NCI-H69 (cell line): ENCODE measurements at regions not wholly inside any gene's neighbourhood (a gene's known extent, or its start where the extent isn't known, plus 50 kb on each side); places are given as distances from the start of the nearest gene placed in this dataset.

ENCODE experiments used
- DNase-seq: peaks from one replicate; lab custom pipeline; 2025; lab: John Stamatoyannopoulos, UW

GRCh38 chrX:121102101-121102500 lies 54.7 kb downstream of the GLUD2 start:
- DNase-seq = no peak

GRCh38 chrX:121103381-121103780 lies 56.0 kb downstream of the GLUD2 start:
- DNase-seq = peak; percentile 69

- no peak for DNase-seq
These were observed 59.2 kb downstream of the GLUD2 start for GRCh38 chrX:121106484-121107235.

GRCh38 chrX:121109986-121110385 lies 62.6 kb downstream of the GLUD2 start:
- DNase-seq = peak; percentile 26

- DNase-seq = no peak
These were observed 63.1 kb downstream of the GLUD2 start for GRCh38 chrX:121110536-121110935.

- no peak for DNase-seq
These were observed 67.3 kb downstream of the GLUD2 start for GRCh38 chrX:121114691-121115090.

GRCh38 chrX:121120690-121121605 lies 73.5 kb downstream of the GLUD2 start:
- DNase-seq = no peak

- no peak for DNase-seq
These were observed 74.9 kb downstream of the GLUD2 start for GRCh38 chrX:121122332-121122731.

- DNase-seq = peak; percentile 91
These were observed 81.8 kb downstream of the GLUD2 start for GRCh38 chrX:121128925-121129877.

- DNase-seq = no peak
These were observed 85.3 kb downstream of the GLUD2 start for GRCh38 chrX:121132675-121133074.

- no peak for DNase-seq
These were observed 88.2 kb downstream of the GLUD2 start for GRCh38 chrX:121135488-121136207.

- no peak for DNase-seq
These were observed 98.7 kb downstream of the GLUD2 start for GRCh38 chrX:121146059-121146628.

GRCh38 chrX:121150217-121150616 lies 102.8 kb downstream of the GLUD2 start:
- no peak for DNase-seq

- no peak for DNase-seq
These were observed 103.9 kb downstream of the GLUD2 start for GRCh38 chrX:121151293-121151692.

- DNase-seq = no peak
These were observed 107.5 kb downstream of the GLUD2 start for GRCh38 chrX:121154858-121155404.

GRCh38 chrX:121160987-121161386 lies 113.6 kb downstream of the GLUD2 start:
- DNase-seq = peak; percentile 9

- no peak for DNase-seq
These were observed 114.1 kb downstream of the GLUD2 start for GRCh38 chrX:121161501-121161933.

GRCh38 chrX:121163443-121163842 lies 116.0 kb downstream of the GLUD2 start:
- no peak for DNase-seq

GRCh38 chrX:121165930-121166359 lies 118.5 kb downstream of the GLUD2 start:
- DNase-seq = no peak
